ENCODE measurements at regions not wholly inside any gene's neighbourhood (a gene's known extent, or its start where the extent isn't known, plus 50 kb on each side); places are given as distances from the start of the nearest gene placed in this dataset.
A peak's percentile ranks its signal among the peaks of the same experiment; 100 is the strongest.

DNA sequence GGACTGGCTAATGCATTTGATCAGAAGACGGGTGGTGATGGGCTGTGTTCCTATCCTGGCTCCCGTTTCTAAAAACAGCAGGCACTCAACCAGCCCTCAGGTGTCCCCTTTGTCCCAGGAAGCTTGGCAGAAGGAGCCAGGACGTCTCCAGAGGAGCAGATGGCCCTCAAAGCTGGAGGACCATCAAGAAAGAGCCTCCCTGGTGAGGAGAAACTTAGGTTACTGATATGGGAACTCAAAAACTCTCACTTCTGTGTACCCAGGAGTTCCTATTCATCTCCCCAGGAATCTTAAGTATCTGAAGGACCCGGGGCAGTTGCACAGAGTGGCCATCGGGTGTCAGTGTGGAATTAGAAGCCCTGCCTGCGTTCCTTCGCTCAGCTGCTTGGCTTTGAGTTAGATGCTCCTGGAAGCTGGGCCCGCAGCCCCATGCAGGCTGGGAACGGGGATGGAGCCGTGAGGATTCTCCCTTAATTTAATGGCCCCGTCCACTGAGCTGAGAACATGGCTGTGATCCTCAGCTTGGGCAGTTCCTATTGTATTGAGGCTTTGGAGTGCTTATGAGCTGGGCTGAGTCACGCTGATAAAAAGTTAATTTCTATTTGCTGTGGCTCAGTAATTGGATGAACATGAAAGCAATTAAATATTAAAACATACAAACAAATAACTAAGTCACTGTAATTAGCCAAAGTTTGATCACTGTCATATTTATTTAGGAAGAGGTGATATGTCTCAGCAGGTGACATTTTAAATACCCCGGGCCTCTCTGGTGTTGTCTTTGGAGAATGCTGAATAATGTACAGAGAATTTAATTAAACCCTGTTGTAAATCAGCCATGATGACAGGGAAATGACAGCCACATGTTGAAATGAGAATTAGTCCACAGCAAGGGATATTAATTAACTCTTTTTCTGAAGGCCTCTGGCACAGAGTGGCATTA, 402.1 kb downstream of the SEC14L1 start:
- Mint-ChIP-seq H3K27me3 (ENCODE audit: low read depth) (no peaks in the 10 kb centered on the region), H3K36me3 (ENCODE audit: low read depth) (no peaks in the 10 kb centered on the region), H3K4me1 (ENCODE audit: low read depth) (no peaks in the 10 kb centered on the region), H3K4me3 (no peak overlapping the region), H3K27ac (no peak overlapping the region), H3K9me3 (no peaks in the 10 kb centered on the region)
- CTCF ChIA-PET = interaction anchor here (0.6 to 2.8 kb wide), 24 partner anchors 10 to 478 kb away, joined by 3 to 26 read pairs (median 4); no protein-coding TSS in a partner anchor
- peak; percentile 82 for DNase-seq
- intact Hi-C loops (cut with micrococcal nuclease) = loop anchor here (1.0 kb wide), 3 partner anchors 106 to 470 kb away; no protein-coding TSS in a partner anchor

DNA sequence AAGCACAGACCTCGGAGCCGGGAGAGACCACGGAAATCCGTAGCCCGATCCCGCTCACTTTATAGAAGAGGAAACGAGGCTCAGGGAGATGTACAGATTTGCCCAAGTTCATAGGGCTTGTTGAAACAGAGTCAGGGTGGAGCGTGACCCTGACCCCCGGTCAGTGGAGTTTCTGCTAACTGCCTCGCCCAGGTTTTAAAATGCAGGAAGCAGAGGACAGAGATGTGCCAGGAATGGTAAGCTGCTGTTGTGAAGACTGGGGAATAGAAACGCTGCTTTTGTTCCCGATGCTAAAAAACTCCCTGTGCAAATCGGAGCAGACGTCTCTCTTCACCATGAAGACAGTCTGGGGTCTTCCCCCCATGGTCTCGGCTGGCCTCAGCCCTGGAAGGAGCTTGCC, 403.0 kb downstream of the SEC14L1 start:
- no peak overlapping the region for H3K27ac Mint-ChIP-seq
- H3K36me3 Mint-ChIP-seq (ENCODE audit: low read depth) = no peaks in the 10 kb centered on the region
- no peak overlapping the region for H3K4me3 Mint-ChIP-seq
- H3K4me1 Mint-ChIP-seq (ENCODE audit: low read depth) = no peaks in the 10 kb centered on the region
- no peaks in the 10 kb centered on the region for H3K27me3 Mint-ChIP-seq (ENCODE audit: low read depth)
- H3K9me3 Mint-ChIP-seq = no peaks in the 10 kb centered on the region
- DNase-seq = no peak
- CTCF ChIA-PET = interaction anchor here (0.6 to 2.8 kb wide), 8 partner anchors 9 to 477 kb away, joined by 3 to 26 read pairs (median 6); no protein-coding TSS in a partner anchor
- intact Hi-C loops (cut with micrococcal nuclease) = no loop called here

DNA sequence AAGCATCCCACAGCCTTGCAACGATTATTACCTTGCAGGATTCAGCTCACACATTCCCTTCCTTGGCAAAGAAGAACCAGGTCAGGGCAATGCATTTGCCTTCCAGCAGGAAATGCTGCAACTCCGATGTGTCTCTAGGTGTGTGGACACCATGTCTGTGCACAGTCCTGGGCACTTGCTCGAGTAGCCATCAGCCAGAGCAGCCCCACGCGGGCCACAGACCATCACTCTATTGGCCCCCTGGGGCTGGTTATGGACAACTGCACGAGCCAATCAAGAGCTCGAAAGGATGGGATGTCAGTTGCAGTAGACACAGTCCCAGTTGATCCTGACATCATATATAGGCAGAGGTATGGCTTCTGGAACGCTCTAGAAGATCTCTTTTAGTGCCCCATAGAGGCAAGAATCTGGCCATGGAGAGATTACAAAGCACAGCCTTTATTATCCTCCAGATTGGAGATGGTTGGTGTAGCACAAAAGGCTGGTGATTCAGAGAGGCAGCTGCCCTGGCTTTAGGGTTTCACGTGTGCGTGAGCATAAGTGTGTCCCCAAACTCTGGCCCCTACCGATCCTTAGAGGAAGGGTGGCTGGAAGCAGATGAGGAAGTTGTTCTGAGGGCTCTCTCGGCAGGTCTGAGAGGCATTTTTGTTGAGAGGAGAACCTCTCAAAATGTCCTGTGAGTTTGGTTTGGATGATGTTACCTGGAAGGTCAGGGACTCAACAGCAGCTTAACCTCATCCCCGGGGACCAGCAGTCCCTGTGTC, 403.8 kb downstream of the SEC14L1 start:
- intact Hi-C loops (cut with micrococcal nuclease) = no loop called here
- H3K4me1 Mint-ChIP-seq (ENCODE audit: low read depth) = no peaks in the 10 kb centered on the region
- CTCF ChIA-PET = interaction anchor here (2.8 kb wide), 1 partner anchor 469 kb away, joined by 26 read pairs; no protein-coding TSS in a partner anchor

DNA sequence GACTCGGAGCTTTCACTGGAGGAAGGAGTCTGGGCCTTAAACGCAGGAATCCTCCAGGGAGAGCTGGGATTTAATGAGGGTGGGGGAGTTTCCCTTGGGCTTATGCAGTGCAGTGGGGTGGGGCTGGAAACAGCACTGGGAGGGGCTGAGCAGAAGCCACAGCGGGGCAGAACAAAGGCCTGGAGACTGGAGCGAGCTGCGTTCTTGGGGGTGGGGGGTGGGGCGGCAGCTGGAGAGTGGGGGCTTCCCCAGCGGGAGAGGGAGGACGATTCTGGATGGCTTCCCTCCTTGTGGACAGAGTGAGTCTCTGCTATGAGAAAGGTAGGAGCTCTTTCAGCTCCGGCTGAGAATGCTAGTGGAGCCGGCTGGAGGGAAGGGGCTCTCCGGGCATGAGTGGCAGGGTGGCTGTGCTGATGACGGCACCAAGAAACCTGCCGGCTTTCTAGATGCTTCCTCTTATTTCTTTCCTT, 406.0 kb downstream of the SEC14L1 start:
- no peak overlapping the region for H3K27ac Mint-ChIP-seq
- no peak overlapping the region for H3K4me3 Mint-ChIP-seq

More for the DNA sequence above, 403.8 kb downstream of the SEC14L1 start:
- H3K27me3 Mint-ChIP-seq (ENCODE audit: low read depth) = no peaks in the 10 kb centered on the region
- H3K9me3 Mint-ChIP-seq = no peaks in the 10 kb centered on the region
- H3K36me3 Mint-ChIP-seq (ENCODE audit: low read depth) = no peaks in the 10 kb centered on the region
- H3K27ac Mint-ChIP-seq = no peak overlapping the region
- DNase-seq = no peak
- H3K4me3 Mint-ChIP-seq = no peak overlapping the region

DNA sequence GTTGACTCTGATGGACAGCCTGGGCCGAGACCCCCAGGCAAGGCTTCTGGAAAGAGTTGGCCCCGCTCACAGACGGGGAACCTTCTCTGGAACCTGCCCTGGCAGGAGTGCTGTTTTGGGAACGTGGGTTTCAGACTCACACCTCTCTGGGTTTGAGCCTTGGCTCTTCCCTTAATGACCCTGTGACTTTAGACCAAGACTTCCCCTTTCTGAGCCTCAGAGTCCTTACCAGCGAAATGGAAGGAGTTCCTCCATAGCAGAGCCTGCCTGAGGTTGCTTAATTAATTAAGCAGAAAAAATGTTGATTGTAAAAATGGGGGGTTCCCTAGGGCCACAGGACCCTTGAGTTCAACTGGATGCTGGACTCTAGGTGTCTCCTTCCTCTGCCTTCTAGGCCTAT, 408.2 kb downstream of the SEC14L1 start:
- intact Hi-C loops (cut with micrococcal nuclease) = no loop called here
- CTCF ChIA-PET = no interaction called here

More for the DNA sequence above, 406.0 kb downstream of the SEC14L1 start:
- no peaks in the 10 kb centered on the region for H3K9me3 Mint-ChIP-seq
- H3K4me1 Mint-ChIP-seq (ENCODE audit: low read depth) = no peaks in the 10 kb centered on the region
- CTCF ChIA-PET = no interaction called here
- H3K36me3 Mint-ChIP-seq (ENCODE audit: low read depth) = no peaks in the 10 kb centered on the region
- intact Hi-C loops (cut with micrococcal nuclease) = no loop called here
- H3K27me3 Mint-ChIP-seq (ENCODE audit: low read depth) = no peaks in the 10 kb centered on the region
- no peak for DNase-seq

DNA sequence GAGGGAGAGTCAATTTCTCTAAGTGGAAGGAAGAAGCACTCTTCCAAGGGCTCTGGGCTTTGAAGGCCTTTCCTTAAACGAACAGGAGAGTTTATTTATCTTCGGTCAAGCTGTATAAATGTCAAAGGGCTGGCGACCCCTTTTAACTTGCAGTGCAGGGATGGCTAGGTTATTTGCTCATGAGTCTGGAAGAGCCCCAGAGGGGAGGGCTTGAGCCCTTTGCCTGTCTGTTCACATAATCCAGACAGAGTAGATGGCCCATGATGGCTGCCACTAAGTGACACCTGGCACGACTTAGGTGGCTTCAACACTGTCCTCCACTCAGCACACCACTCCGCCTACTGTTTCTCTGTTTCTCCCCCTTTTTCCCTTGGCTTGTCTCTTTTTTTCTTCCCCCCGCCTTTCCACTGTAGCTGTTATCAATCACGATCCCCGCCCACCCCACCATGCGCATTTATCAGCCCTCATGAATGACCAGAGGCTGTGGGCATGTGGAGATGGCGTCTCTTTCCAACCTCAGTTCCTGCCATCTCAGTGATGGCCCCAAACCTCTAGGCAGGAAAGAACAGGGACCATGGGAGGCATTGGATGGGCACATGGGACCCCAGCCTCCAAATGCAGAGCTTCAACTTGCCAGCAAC, 408.7 kb upstream of the TNRC6C start:
- intact Hi-C loops (cut with micrococcal nuclease) = no loop called here
- no peaks in the 10 kb centered on the region for H3K27me3 Mint-ChIP-seq (ENCODE audit: low read depth)
- DNase-seq = no peak
- H3K9me3 Mint-ChIP-seq = no peaks in the 10 kb centered on the region
- H3K4me3 Mint-ChIP-seq = no peak overlapping the region
- H3K4me1 Mint-ChIP-seq (ENCODE audit: low read depth) = no peaks in the 10 kb centered on the region
- peak overlapping the region; percentile 32 for H3K27ac Mint-ChIP-seq
- H3K36me3 Mint-ChIP-seq (ENCODE audit: low read depth) = no peaks in the 10 kb centered on the region
- CTCF ChIA-PET = no interaction called here

More for the DNA sequence above, 408.2 kb downstream of the SEC14L1 start:
- H3K4me1 Mint-ChIP-seq (ENCODE audit: low read depth) = no peaks in the 10 kb centered on the region
- H3K36me3 Mint-ChIP-seq (ENCODE audit: low read depth) = no peaks in the 10 kb centered on the region
- no peak for DNase-seq
- no peaks in the 10 kb centered on the region for H3K27me3 Mint-ChIP-seq (ENCODE audit: low read depth)
- H3K4me3 Mint-ChIP-seq = no peak overlapping the region
- H3K27ac Mint-ChIP-seq = no peak overlapping the region
- H3K9me3 Mint-ChIP-seq = no peaks in the 10 kb centered on the region

DNA sequence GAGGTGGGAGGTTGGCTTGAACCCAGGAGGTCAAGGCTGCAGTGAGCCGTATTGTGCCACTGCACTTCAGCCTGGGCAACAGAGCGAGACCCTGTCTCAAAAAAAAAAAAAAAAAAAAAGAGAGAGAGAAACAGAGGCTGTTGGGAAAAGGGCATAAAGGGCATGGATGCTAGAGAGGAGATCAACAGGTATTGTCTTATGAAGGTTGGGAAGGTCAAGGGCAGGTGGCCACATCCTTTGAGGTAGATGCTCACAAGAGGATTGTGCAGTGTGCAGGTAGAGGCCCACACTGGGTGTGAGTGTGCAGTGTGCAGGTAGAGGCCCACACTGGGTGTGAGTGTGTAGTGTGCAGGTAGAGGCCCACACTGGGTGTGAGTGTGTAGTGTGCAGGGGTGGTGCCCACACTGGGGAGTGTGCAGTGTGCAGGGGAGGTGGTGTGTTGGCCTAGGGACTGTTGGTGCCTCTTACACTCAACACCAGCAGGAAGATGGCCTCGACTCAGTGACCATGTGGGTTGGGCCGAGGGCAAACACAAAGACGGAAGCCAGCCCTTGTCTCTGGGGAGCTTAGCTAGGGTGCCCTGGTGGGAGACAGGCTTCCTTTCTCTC, 404.9 kb upstream of the TNRC6C start:
- Mint-ChIP-seq H3K4me3 (no peak overlapping the region), H3K27ac (no peak overlapping the region), H3K36me3 (ENCODE audit: low read depth) (no peaks in the 10 kb centered on the region), H3K9me3 (no peaks in the 10 kb centered on the region), H3K4me1 (ENCODE audit: low read depth) (no peaks in the 10 kb centered on the region), H3K27me3 (ENCODE audit: low read depth) (no peaks in the 10 kb centered on the region)
- intact Hi-C loops (cut with micrococcal nuclease) = no loop called here
- DNase-seq = no peak
- CTCF ChIA-PET = interaction anchor here (1.4 kb wide), 1 partner anchor 11 kb away, joined by 9 read pairs; no protein-coding TSS in a partner anchor

DNA sequence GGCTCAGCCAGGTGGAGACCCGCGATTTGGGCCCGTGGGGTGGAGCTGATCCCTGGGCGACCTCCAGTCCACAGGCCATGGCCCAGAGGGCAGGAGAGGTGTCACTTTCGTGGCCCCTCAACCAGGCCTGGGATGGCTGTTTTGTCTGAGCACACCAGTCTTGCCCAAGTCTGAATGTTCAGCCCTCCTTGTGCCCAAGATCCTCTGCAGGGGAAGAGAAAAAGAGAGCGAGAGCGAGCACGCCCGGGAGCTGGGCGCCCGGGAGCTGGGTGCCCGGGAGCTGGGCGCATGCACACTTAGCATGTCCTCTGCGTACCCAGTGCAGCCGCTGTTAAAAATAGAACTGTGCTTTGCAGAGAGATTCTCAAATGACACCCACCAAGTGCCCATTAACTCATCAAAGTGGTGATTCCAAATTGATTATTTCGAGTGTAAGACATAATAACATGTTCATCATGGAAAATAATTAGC, 403.3 kb upstream of the TNRC6C start:
- no peaks in the 10 kb centered on the region for H3K4me1 Mint-ChIP-seq (ENCODE audit: low read depth)
- CTCF ChIA-PET = no interaction called here
- no peaks in the 10 kb centered on the region for H3K27me3 Mint-ChIP-seq (ENCODE audit: low read depth)
- H3K36me3 Mint-ChIP-seq (ENCODE audit: low read depth) = no peaks in the 10 kb centered on the region
- DNase-seq = no peak
- H3K4me3 Mint-ChIP-seq = no peak overlapping the region
- no peaks in the 10 kb centered on the region for H3K9me3 Mint-ChIP-seq
- intact Hi-C loops (cut with micrococcal nuclease) = no loop called here
- H3K27ac Mint-ChIP-seq = no peak overlapping the region

DNA sequence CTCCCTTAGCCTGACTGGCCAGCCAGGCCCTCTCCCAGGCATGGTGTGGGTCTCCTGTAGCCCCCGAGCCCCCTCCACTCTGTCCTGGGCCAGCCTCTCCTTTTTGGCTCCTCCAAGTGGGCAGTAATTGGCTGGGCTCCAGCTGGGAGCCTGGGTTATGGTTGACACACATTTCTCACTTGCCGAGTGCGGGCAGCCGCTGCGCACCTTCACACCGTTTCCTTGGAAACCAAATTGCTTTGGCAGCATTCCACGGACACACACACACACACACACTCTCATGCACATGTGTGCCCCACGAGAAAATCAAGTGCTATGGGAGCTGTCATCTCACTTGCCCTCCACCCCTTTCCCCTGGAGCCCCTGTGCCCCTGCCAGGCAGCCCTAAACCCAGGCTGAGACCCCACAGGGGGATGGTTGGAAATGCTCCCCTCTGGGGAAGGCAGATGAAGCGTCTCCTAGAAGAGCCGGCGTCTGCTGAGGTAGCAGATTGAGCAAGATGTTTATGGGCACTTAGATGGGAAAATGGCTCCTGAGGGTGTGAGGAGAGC, 402.7 kb upstream of the TNRC6C start:
- H3K9me3 Mint-ChIP-seq = no peaks in the 10 kb centered on the region
- H3K4me3 Mint-ChIP-seq = no peak overlapping the region
- no peaks in the 10 kb centered on the region for H3K4me1 Mint-ChIP-seq (ENCODE audit: low read depth)
- H3K36me3 Mint-ChIP-seq (ENCODE audit: low read depth) = no peaks in the 10 kb centered on the region
- no peak overlapping the region for H3K27ac Mint-ChIP-seq
- intact Hi-C loops (cut with micrococcal nuclease) = no loop called here
- CTCF ChIA-PET = no interaction called here
- H3K27me3 Mint-ChIP-seq (ENCODE audit: low read depth) = no peaks in the 10 kb centered on the region
- DNase-seq = no peak

DNA sequence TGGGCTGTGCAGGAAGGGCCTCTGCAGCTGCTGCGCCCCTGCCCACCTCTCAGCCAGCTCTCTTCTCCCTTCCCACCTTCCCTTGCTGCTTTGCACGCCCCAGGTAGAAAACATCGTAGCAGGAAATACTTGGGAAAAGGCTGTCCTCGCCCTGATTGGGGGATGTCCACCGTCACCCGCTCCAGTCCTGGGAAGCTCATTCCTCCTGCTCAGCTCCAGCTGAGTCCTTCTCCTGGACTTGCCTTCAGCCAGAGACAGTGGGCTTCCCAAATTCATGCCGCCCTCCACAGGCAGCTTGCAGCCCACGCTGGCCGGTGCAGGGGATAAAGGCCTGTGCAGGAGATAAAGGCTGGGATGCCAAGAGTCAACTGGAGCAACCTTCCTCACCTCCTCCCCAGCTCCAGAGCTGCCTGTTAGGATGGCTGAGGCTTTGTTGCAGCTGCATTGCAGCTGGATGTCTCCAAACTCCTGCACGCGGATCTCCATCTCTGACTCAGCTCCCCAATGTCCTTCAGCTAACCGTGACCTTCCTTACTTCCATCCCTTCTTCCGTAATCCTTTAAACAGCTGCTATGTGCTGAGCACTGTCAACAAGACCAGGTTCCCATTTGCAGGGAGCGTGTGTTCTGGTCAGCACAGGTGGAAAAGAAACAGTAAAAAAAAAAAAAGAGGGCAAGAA, 402.0 kb upstream of the TNRC6C start:
- Mint-ChIP-seq H3K4me1 (ENCODE audit: low read depth) (no peaks in the 10 kb centered on the region), H3K27ac (no peak overlapping the region), H3K36me3 (ENCODE audit: low read depth) (no peaks in the 10 kb centered on the region), H3K4me3 (no peak overlapping the region), H3K9me3 (no peaks in the 10 kb centered on the region), H3K27me3 (ENCODE audit: low read depth) (no peaks in the 10 kb centered on the region)
- CTCF ChIA-PET = interaction anchor here (0.6 kb wide), 1 partner anchor 25 kb away, joined by 3 read pairs; no protein-coding TSS in a partner anchor
- intact Hi-C loops (cut with micrococcal nuclease) = no loop called here
- DNase-seq = no peak

Data from activated naive CD4-positive, alpha-beta T cell treated with anti-CD3 and anti-CD28 coated beads for 36 hours (primary cell).